ENCODE measurements at regions not wholly inside any gene's neighbourhood (a gene's known extent, or its start where the extent isn't known, plus 50 kb on each side); places are given as distances from the start of the nearest gene placed in this dataset.
"Not testable (repeated sequence)": the region's sequence is repeated elsewhere in the genome, so short reads cannot be mapped to it uniquely, and the experiment has no call there.

DNA sequence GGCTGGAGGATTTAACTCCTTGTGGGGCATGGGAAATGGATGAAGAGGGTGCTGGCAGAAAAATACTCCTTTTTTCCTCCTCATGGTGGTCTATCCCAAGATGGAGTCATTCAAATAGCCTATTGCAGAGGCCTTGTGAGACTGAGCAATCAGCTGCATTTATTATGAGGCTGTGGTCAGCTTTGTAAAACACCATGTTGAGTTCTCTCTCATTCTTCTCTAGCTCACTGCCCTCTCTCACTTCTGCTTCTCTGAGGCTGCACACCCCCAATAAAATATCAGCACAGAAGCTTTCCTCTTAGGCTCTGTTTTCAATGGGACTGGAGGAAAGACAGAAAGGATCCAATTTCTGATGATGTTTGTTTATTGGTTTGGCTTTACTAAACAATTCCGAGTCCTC, 467.1 kb downstream of the ADCYAP1 start:
- WGBS, 2 experiments, result no CpG with 5 or more reads among the region's 1 CpG

DNA sequence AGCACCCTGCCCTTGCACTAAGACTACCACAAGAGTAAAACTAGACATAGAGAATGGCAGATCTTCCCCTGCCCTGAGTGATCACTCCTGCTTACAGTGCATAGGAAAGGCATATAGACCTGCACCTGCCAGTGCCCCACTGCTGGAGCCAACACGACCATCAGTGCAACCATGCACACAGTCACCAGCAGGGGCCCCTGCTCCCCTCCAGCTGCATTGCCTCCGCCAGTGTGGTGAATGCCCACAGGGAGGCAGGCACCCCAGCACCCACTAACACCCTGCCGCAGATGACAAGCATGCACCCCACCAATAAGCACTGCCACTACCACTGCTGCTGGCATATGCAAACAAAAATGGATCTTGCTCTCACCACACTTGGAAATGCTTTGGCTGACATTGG, 478.8 kb downstream of the ADCYAP1 start:
- no peaks in the 10 kb centered on the region for H3K4me1 ChIP-seq (ENCODE audit: control insufficient read depth, insufficient read depth, low read length)
- no peaks in the 10 kb centered on the region for H3K36me3 ChIP-seq (ENCODE audit: control insufficient read depth, insufficient read depth, low read length)
- no peaks in the 10 kb centered on the region for H3K9me3 ChIP-seq (ENCODE audit: control insufficient read depth, low read length)
- H3K27me3 ChIP-seq (ENCODE audit: control insufficient read depth, insufficient read depth, low read length, poor library complexity, severe bottlenecking), result no peaks in the 10 kb centered on the region
- 90 to 96% methylated on average over 3 of the region's 3 CpGs for WGBS, 2 experiments
- H3K27ac ChIP-seq (ENCODE audit: insufficient read depth, low read depth, low read length, poor library complexity, severe bottlenecking), result no peak overlapping the region
- H3K4me3 ChIP-seq (ENCODE audit: insufficient read depth, low read depth, low read length), result no peak overlapping the region

More for the DNA sequence above, 467.1 kb downstream of the ADCYAP1 start:
- Histone ChIP-seq H3K27me3 (ENCODE audit: control insufficient read depth, insufficient read depth, low read length, poor library complexity, severe bottlenecking) (no peaks in the 10 kb centered on the region), H3K36me3 (ENCODE audit: control insufficient read depth, insufficient read depth, low read length) (no peaks in the 10 kb centered on the region), H3K4me1 (ENCODE audit: control insufficient read depth, insufficient read depth, low read length) (no peaks in the 10 kb centered on the region), H3K27ac (ENCODE audit: insufficient read depth, low read depth, low read length, poor library complexity, severe bottlenecking) (no peak overlapping the region), H3K9me3 (ENCODE audit: control insufficient read depth, low read length) (no peaks in the 10 kb centered on the region), H3K4me3 (ENCODE audit: insufficient read depth, low read depth, low read length) (no peak overlapping the region)

DNA sequence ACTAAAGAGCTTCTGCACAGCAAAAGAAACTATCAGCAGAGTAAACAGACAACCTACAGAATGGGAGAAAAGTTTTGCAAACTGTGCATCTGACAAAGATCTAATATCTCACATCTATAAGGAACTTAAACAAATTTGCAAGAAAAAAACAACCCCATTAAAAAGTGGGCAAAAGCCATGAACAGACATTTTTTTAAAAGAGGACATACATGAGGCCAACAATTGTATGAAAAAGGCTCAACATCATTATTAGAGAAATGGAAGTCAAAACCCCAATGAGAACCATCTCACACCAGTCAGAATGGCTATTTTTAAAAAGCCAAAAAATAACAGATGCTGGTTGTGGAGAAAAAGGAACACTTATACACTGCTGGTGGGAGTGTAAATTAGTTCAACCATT, 483.8 kb downstream of the ADCYAP1 start:
- not testable (repeated sequence) for H3K36me3 ChIP-seq (ENCODE audit: control insufficient read depth, insufficient read depth, low read length); H3K9me3 ChIP-seq (ENCODE audit: control insufficient read depth, low read length); H3K4me3 ChIP-seq (ENCODE audit: insufficient read depth, low read depth, low read length); H3K27ac ChIP-seq (ENCODE audit: insufficient read depth, low read depth, low read length, poor library complexity, severe bottlenecking); H3K27me3 ChIP-seq (ENCODE audit: control insufficient read depth, insufficient read depth, low read length, poor library complexity, severe bottlenecking); H3K4me1 ChIP-seq (ENCODE audit: control insufficient read depth, insufficient read depth, low read length)

DNA sequence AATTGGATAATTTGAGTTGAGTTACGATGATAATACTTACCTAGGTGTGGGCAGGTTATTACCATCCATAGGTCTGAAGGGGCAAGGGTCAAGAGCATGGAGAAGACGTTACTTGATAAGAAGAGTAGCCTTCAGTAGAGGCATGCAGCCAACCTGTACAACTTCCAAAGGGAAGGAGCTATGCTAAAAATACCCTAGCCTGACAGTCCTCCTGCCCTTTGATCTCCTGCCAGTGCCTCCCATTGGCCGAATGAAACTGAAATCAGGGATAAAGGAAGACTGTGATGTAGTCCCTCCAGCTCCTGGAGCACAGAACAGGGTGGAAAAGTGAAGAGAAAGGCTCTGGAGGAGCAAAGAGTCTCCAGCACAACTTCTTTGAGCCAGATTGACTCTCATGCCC, 487.4 kb downstream of the ADCYAP1 start:
- Histone ChIP-seq H3K4me1 (ENCODE audit: control insufficient read depth, insufficient read depth, low read length) (no peaks in the 10 kb centered on the region), H3K4me3 (ENCODE audit: insufficient read depth, low read depth, low read length) (no peak overlapping the region), H3K27me3 (ENCODE audit: control insufficient read depth, insufficient read depth, low read length, poor library complexity, severe bottlenecking) (no peaks in the 10 kb centered on the region), H3K36me3 (ENCODE audit: control insufficient read depth, insufficient read depth, low read length) (no peaks in the 10 kb centered on the region), H3K27ac (ENCODE audit: insufficient read depth, low read depth, low read length, poor library complexity, severe bottlenecking) (no peak overlapping the region), H3K9me3 (ENCODE audit: control insufficient read depth, low read length) (no peaks in the 10 kb centered on the region)
- WGBS, 2 experiments, result 80 to 89% methylated on average over 3 of the region's 3 CpGs

DNA sequence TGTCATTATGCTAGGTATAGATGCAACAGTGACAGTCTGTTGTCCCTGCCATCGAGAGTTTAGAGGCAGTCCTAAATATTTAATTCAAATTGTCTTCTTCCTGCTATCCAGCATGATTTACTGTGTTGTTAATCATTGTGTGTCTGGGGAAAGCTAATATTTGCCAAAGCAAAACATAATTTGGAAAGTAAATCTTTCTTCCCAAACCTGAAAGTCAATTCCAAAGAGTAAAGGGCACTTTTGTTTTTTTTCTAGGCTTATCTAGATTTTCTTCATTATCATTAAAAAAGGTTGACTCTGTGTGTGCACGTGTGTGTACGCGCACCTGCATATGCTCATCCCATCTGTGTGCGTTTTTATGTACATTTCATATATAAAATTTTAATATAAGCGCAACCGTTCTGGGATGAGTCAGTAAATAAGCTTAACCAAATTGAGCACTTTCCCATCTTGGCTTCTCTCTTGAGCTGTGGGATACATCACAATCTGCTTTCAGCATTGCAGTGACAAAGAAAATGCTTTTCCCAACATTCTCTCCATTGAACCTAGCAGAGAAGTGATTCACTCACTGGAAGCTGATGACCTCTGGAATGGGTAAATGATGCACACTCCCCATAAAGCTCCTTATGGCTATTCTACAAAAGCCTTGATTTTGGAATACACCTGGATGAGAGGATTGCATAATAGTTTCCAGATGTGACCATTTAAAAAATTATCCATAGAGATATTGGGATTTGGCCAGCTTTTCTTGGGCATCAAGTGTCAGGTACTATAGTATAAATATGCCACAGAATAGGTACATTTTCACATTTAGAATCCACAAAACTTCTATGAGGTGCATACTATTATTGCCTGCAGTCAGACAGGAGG, 488.4 kb downstream of the ADCYAP1 start:
- Histone ChIP-seq H3K27me3 (ENCODE audit: control insufficient read depth, insufficient read depth, low read length, poor library complexity, severe bottlenecking) (no peaks in the 10 kb centered on the region), H3K27ac (ENCODE audit: insufficient read depth, low read depth, low read length, poor library complexity, severe bottlenecking) (no peak overlapping the region), H3K4me3 (ENCODE audit: insufficient read depth, low read depth, low read length) (no peak overlapping the region), H3K36me3 (ENCODE audit: control insufficient read depth, insufficient read depth, low read length) (no peaks in the 10 kb centered on the region), H3K9me3 (ENCODE audit: control insufficient read depth, low read length) (no peaks in the 10 kb centered on the region), H3K4me1 (ENCODE audit: control insufficient read depth, insufficient read depth, low read length) (no peaks in the 10 kb centered on the region)
- 95 to 98% methylated on average over 6 to 7 of the region's 7 CpGs for WGBS, 2 experiments

DNA sequence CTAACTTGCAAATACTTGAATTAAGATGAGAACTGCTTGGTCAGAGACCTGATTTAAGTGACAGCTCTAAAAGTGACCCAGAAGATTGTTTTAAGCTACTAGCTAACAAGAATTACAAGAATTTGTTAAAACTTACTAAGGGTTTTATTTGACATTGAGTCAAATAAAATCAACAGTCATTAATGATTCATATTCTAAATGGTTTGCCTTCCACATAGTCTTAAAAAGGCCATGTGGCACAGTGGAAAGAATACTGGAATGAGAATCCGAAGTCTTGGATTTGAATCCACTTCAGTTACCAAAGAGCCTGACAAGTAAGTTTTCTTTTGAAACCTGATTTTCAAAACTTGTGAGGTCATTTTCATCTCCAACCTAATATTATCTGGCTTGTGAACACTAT, 489.3 kb downstream of the ADCYAP1 start:
- no peak overlapping the region for H3K4me3 ChIP-seq (ENCODE audit: insufficient read depth, low read depth, low read length)
- H3K27me3 ChIP-seq (ENCODE audit: control insufficient read depth, insufficient read depth, low read length, poor library complexity, severe bottlenecking), result no peaks in the 10 kb centered on the region
- H3K27ac ChIP-seq (ENCODE audit: insufficient read depth, low read depth, low read length, poor library complexity, severe bottlenecking), result no peak overlapping the region
- H3K36me3 ChIP-seq (ENCODE audit: control insufficient read depth, insufficient read depth, low read length), result no peaks in the 10 kb centered on the region
- no peaks in the 10 kb centered on the region for H3K9me3 ChIP-seq (ENCODE audit: control insufficient read depth, low read length)
- no peaks in the 10 kb centered on the region for H3K4me1 ChIP-seq (ENCODE audit: control insufficient read depth, insufficient read depth, low read length)
- WGBS, 2 experiments, result 97 to 100% methylated on average over 1 of the region's 1 CpG

DNA sequence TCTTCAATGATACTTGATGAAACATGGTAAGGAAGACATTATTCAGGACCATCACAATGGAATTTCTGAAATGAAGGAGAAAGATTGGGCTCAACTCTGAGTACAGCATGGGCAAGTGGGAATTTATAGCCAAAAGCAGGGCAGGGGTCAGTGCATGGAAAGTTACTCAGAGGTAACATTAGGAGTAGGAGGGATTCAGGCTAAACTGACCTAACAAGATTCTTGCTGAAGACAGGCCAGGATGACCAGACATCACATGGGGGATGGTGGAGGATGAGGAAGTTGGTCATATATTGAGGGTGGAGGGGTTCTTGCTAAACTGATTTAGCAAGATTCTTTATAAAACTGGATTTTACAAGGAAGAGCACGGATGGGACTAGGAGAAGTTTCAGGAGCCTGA, 489.8 kb downstream of the ADCYAP1 start:
- H3K36me3 ChIP-seq (ENCODE audit: control insufficient read depth, insufficient read depth, low read length), result no peaks in the 10 kb centered on the region
- H3K4me1 ChIP-seq (ENCODE audit: control insufficient read depth, insufficient read depth, low read length), result no peaks in the 10 kb centered on the region
- H3K4me3 ChIP-seq (ENCODE audit: insufficient read depth, low read depth, low read length), result no peak overlapping the region
- 88 to 93% methylated on average over 1 of the region's 1 CpG for WGBS, 2 experiments
- no peaks in the 10 kb centered on the region for H3K27me3 ChIP-seq (ENCODE audit: control insufficient read depth, insufficient read depth, low read length, poor library complexity, severe bottlenecking)
- no peak overlapping the region for H3K27ac ChIP-seq (ENCODE audit: insufficient read depth, low read depth, low read length, poor library complexity, severe bottlenecking)
- no peaks in the 10 kb centered on the region for H3K9me3 ChIP-seq (ENCODE audit: control insufficient read depth, low read length)

DNA sequence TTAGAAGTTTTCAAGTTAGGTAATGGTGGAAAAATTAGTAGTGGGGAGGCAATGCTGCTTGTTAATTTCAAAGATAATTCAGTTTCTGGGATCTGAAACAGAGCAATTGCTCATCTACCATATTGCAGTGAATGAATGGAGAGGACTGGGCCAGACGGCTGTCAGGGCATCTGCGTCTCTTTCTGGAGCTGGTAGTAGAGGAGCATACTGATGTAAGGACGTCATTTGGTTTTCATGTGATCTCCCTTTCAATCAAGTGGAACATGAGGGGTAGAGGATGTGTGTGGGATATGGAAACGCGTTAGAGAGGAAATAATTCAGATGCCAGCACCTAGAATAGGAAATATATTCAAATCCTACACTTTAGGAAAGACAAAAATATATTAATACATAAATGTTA, 490.3 kb downstream of the ADCYAP1 start:
- Histone ChIP-seq H3K4me3 (ENCODE audit: insufficient read depth, low read depth, low read length) (no peak overlapping the region), H3K27ac (ENCODE audit: insufficient read depth, low read depth, low read length, poor library complexity, severe bottlenecking) (no peak overlapping the region), H3K4me1 (ENCODE audit: control insufficient read depth, insufficient read depth, low read length) (no peaks in the 10 kb centered on the region), H3K27me3 (ENCODE audit: control insufficient read depth, insufficient read depth, low read length, poor library complexity, severe bottlenecking) (no peaks in the 10 kb centered on the region), H3K36me3 (ENCODE audit: control insufficient read depth, insufficient read depth, low read length) (no peaks in the 10 kb centered on the region), H3K9me3 (ENCODE audit: control insufficient read depth, low read length) (no peaks in the 10 kb centered on the region)
- 89 to 90% methylated on average over 3 of the region's 5 CpGs for WGBS, 2 experiments

DNA sequence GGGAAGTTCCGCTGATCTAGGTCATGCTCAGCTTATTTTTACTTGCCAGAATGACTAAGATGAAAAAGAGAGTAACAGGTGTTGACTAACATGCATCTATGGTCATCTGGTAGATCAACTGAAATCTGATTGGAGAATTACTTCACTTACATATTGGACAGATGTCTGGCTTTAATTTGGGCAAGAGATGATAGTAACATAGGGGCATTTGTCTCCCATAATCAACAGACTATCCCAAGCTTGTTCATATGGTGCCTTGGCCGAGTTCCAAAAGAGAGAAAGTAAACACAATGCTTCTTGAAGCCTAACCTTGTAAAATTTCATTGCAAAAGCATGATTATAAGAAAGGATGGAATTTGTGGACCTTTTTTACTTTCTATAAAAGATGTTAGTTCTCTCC, 503.7 kb downstream of the ADCYAP1 start:
- no peak overlapping the region for H3K4me3 ChIP-seq (ENCODE audit: insufficient read depth, low read depth, low read length)
- no peaks in the 10 kb centered on the region for H3K36me3 ChIP-seq (ENCODE audit: control insufficient read depth, insufficient read depth, low read length)
- H3K27ac ChIP-seq (ENCODE audit: insufficient read depth, low read depth, low read length, poor library complexity, severe bottlenecking), result no peak overlapping the region
- H3K4me1 ChIP-seq (ENCODE audit: control insufficient read depth, insufficient read depth, low read length), result no peaks in the 10 kb centered on the region
- no peaks in the 10 kb centered on the region for H3K9me3 ChIP-seq (ENCODE audit: control insufficient read depth, low read length)
- 67 to 70% methylated on average over 2 of the region's 2 CpGs for WGBS, 2 experiments
- H3K27me3 ChIP-seq (ENCODE audit: control insufficient read depth, insufficient read depth, low read length, poor library complexity, severe bottlenecking), result no peaks in the 10 kb centered on the region

DNA sequence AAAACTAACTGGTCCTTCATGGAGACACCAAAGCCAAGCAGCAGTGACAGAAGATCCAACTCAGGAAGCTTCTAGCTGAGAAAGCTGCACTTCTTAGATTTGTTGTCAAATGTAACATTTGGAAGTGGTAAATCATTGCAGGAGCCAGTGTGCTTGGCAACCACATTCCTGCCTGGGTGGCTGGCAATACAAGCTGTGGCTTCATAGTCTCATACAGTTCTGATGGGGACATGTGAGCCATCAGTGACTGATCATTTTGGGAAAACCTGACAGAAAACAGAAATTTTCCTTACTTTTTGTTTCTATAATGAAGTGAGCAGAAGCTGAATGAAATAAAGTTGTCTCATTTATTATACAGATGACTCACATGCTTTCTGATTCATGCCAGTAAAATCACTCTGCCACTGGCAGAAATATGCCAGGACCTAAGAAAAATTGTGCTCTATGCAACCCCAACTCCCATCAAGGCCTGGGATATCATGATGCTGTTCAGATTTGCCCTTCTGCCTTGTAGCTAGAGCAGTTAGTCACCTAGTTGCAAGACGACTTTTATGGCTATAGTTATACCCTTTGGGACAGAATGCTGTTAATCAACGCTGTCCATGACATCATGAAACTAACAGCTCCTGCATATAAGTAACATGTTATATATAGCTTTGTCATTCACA, 508.1 kb downstream of the ADCYAP1 start:
- H3K9me3 ChIP-seq (ENCODE audit: control insufficient read depth, low read length), result no peaks in the 10 kb centered on the region
- H3K4me1 ChIP-seq (ENCODE audit: control insufficient read depth, insufficient read depth, low read length), result no peaks in the 10 kb centered on the region
- no peak overlapping the region for H3K4me3 ChIP-seq (ENCODE audit: insufficient read depth, low read depth, low read length)
- H3K27me3 ChIP-seq (ENCODE audit: control insufficient read depth, insufficient read depth, low read length, poor library complexity, severe bottlenecking), result no peaks in the 10 kb centered on the region
- H3K36me3 ChIP-seq (ENCODE audit: control insufficient read depth, insufficient read depth, low read length), result no peaks in the 10 kb centered on the region
- H3K27ac ChIP-seq (ENCODE audit: insufficient read depth, low read depth, low read length, poor library complexity, severe bottlenecking), result no peak overlapping the region
- 82 to 96% methylated on average over 2 of the region's 2 CpGs for WGBS, 2 experiments
